Middle frontal gyrus (tissue), 1 donor: ENCODE measurements at regions not wholly inside any gene's neighbourhood (a gene's known extent, or its start where the extent isn't known, plus 50 kb on each side); places are given as distances from the start of the nearest gene placed in this dataset.
"Not testable (repeated sequence)": the region's sequence is repeated elsewhere in the genome, so short reads cannot be mapped to it uniquely, and the experiment has no call there.

Experiments
- DNase-seq: peaks from one replicate; pipeline ENCODE4 v3.0.0-alpha.2; 2015; ENCODE audit warnings: low spot score; ENCODE audit errors: extremely low spot score

GRCh38 chr15:84152381-84152979, 83.1 kb upstream of the GOLGA6L4 start:
- not testable (repeated sequence) for DNase-seq

- DNase-seq = not testable (repeated sequence)
These were observed 81.9 kb upstream of the GOLGA6L4 start for GRCh38 chr15:84153655-84154140.

GRCh38 chr15:84154314-84154713, 81.3 kb upstream of the GOLGA6L4 start:
- not testable (repeated sequence) for DNase-seq

- not testable (repeated sequence) for DNase-seq
These were observed 80.8 kb upstream of the GOLGA6L4 start for GRCh38 chr15:84154787-84155186.

- not testable (repeated sequence) for DNase-seq
These were observed 79.6 kb upstream of the GOLGA6L4 start for GRCh38 chr15:84155792-84156587.

- not testable (repeated sequence) for DNase-seq
These were observed 79.1 kb upstream of the GOLGA6L4 start for GRCh38 chr15:84156588-84156840.

GRCh38 chr15:84157056-84157632, 78.4 kb upstream of the GOLGA6L4 start:
- not testable (repeated sequence) for DNase-seq

GRCh38 chr15:84157857-84158256, 77.7 kb upstream of the GOLGA6L4 start:
- not testable (repeated sequence) for DNase-seq

- DNase-seq = not testable (repeated sequence)
These were observed 76.0 kb upstream of the GOLGA6L4 start for GRCh38 chr15:84159346-84160269.

- not testable (repeated sequence) for DNase-seq
These were observed 70.9 kb upstream of the GOLGA6L4 start for GRCh38 chr15:84164423-84165292.

- not testable (repeated sequence) for DNase-seq
These were observed 65.5 kb upstream of the GOLGA6L4 start for GRCh38 chr15:84170029-84170428.

GRCh38 chr15:84173231-84173610, 62.4 kb upstream of the GOLGA6L4 start:
- not testable (repeated sequence) for DNase-seq
